Activated CD8-positive, alpha-beta memory T cell treated with anti-CD3 and anti-CD28 coated beads for 48 hours (primary cell): ENCODE measurements at regions not wholly inside any gene's neighbourhood (a gene's known extent, or its start where the extent isn't known, plus 50 kb on each side); places are given as distances from the start of the nearest gene placed in this dataset.
"Not testable (repeated sequence)": the region's sequence is repeated elsewhere in the genome, so short reads cannot be mapped to it uniquely, and the experiment has no call there.

ENCODE experiments used
- DNase-seq, 3 experiments: peaks; one replicate each; pipeline ENCODE4 v3.0.0-alpha.2; 2020; ENCODE audit warnings: low read depth in 2 of 3, low spot score in 2 of 3

DNA sequence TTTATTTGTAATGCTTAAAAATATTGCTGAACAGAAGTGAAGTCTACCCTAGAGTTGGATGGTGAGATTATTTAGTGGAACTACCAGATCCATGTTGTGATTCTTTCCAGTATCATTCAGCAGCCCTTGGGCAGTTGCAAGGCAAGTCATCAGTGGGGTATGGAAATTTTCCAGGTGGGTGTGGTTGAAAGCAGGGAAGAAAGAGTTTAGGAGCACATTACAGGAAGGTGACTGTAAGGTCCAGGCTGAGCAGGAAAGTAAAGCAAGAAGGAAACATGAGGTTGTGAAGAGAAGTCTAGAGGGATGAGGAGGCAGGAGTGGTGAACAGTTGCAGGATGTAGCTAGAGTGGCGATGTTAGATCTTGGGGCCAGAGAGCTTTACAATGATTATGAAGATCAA lies 178.0 kb upstream of the ROPN1B start:
- not testable (repeated sequence) for DNase-seq

DNA sequence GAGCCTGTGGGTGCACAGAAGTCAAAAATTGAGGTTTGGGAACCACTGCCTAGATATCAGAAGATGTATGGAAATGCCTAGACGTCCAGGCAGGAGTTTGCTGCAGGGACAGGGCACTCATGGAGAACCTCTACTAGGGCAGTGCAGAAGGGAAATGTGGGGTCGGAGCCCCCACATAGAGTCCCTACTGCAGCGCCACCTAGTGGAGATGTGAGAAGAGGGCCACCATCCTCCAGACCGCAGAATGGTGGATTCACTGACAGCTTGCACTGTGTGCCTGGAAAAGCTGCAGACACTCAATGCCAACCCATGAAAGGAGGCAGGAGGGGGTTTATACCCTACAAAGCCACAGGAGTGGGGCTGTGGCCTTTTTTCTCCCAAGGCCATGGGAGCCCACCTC lies 159.0 kb upstream of the ROPN1B start:
- not testable (repeated sequence) for DNase-seq

- peak in 1 of 3 experiments; percentile 9 for DNase-seq
Observed at GRCh38 chr3:125822175-125822574, 146.8 kb upstream of the ROPN1B start.

GRCh38 chr3:125831005-125831750 lies 137.8 kb upstream of the ROPN1B start:
- DNase-seq: not testable (repeated sequence)

GRCh38 chr3:125835562-125835961 lies 133.4 kb upstream of the ROPN1B start:
- DNase-seq: not testable (repeated sequence)

GRCh38 chr3:125836011-125836551 lies 132.9 kb upstream of the ROPN1B start:
- not testable (repeated sequence) for DNase-seq

DNA sequence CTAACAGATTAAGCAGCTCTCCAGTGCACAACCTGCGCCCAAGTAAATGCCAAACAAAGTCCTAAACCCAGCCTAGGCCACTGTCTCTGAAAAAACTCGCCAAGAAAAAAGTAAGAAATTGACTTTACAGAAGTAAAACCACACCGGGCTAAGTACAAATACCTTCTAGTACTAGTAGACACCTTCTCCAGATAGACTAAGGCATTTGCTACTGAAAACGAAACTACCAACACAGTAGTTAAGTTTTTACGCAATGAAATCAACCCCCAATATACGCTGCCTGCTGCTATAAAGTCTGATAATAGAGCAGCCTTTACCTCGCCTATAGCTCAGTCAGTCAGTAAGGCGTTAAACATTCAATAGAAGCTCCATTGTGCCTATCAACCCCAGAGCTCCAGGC lies 132.2 kb upstream of the ROPN1B start:
- DNase-seq: not testable (repeated sequence)

DNA sequence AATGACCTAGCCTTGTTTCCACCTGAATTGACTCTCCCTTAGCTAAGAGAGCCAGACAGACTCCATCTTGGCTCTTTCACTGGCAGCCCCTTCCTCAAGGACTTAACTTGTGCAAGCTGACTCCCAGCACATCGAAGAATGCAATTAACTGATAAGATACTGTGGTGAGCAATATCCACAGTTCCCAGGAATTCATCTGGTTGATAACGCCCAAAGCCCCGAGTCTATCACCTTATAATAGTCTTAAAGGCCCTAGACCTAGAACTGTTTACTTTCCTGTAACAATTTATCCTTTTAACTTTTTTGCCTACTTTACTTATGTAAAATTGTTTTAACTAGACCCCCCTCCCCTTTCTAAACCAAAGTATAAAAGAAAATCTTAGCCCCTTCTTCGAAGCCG lies 130.1 kb upstream of the ROPN1B start:
- DNase-seq: not testable (repeated sequence)

DNA sequence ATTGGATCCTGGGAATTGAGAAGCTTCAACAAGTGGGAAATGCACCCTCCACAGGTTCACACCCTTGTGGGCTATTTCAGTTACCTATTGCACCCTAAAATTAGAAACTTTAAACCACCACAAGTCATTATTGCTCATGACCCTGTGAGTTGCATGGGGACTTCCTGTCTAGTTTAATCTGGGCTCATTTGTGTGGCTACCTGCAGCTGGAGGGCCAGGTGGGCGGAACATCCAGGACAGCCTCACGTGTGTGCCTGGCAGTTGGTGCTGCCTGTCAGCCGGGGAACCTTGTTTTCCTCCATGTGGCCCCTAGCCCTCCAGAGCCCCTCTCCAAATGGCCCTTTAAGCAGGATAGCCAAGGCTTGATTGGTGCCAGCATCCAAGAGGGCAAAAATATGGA lies 128.5 kb upstream of the ROPN1B start:
- not testable (repeated sequence) for DNase-seq

- DNase-seq: not testable (repeated sequence)
Observed at GRCh38 chr3:125847966-125848365, 121.0 kb upstream of the ROPN1B start.

- DNase-seq: not testable (repeated sequence)
Observed at GRCh38 chr3:125855006-125855405, 114.0 kb upstream of the ROPN1B start.

DNA sequence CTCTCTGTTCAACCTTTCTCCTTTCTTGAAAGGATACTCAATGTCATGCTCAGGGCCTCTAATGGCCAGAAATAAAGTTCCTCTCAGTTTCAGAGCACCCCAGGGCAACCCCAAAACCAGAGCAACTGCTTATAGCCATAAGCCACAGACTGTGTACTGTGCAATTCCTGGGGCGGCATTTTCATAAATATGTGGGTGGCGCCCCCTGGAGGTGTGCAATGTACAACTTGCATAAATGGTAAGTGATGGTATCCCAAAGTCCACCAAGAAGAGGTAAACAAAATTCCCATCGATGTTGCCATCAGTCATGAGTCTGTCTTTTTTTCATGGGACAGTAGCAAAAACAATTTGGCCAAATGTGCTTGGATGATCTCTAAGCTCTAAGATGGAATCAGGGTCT lies 108.4 kb upstream of the ROPN1B start:
- not testable (repeated sequence) for DNase-seq

- not testable (repeated sequence) for DNase-seq
Observed at GRCh38 chr3:125862841-125863254, 106.1 kb upstream of the ROPN1B start.

DNA sequence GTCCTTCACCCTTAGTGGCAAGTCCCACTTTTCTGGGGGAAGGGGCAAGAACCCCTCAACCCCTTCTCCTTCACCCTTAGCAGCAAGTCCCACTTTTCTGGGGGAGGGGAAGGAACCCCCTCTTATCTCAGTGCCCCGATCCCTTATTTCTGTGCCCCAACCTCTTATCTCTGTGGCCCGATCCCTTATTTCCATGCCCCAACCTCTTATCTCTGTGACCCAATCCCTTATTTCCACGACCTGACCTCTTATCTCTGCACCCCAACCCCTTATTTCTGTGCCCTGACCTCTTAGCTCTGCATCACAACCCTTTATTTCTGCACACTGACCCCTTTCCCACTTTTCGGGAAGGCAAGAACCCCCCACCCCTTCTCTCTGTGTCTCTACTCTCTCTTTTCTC lies 104.4 kb upstream of the ROPN1B start:
- not testable (repeated sequence) for DNase-seq

- not testable (repeated sequence) for DNase-seq
Observed at GRCh38 chr3:125886006-125886405, 83.0 kb upstream of the ROPN1B start.

GRCh38 chr3:125899181-125899580 lies 69.8 kb upstream of the ROPN1B start:
- not testable (repeated sequence) for DNase-seq

- not testable (repeated sequence) for DNase-seq
Observed at GRCh38 chr3:125901473-125901872, 67.5 kb upstream of the ROPN1B start.

DNA sequence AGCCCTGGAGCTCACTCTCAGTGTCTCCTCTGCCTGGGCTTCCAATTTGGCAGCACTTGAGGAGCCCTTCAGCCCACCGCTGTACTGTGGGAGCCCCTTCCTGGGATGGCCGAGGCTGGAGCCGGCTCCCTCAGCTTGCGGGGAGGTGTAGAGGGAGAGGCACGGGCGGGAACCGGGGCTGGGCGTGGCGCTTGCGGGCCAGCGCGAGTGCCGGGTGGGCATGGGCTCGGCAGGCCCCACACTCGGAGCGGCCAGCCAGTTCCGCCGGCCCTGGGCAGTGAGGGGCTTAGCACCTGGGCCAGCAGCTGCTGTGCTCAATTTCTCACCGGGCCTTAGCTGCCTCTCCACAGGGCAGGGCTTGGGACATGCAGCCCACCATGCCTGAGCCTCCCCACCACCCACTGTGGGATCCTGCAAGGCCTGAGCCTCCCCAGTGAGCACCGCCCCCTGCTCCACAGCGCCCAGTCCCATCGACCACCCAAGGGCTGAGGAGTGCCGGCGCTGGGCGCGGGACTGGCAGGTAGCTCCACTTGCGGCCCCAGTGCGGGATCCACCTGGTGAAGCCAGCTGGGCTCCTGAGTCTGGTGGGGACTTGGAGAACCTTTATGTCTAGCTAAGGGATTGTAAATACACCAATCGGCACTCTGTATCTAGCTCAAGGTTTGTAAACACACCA lies 65.1 kb upstream of the ROPN1B start:
- not testable (repeated sequence) for DNase-seq

DNA sequence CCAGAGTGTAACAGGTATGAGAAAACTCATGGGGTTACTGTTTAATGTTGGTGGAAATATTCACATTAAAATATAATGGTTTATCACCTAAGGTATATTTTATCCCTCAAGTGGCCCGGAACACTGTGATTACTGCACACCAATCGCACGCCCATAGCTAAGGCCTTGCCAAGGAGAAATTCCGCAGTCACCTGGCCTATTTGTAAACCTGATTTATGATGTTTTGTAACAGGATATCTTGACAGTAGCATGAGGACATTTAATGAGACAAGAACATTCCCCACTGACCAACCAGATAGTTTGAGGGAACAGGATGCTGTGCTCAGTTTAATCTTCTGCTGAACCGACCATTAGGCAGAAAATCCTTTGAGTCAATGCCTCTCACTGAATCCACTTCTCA lies 61.7 kb upstream of the ROPN1B start:
- DNase-seq: not testable (repeated sequence)

- not testable (repeated sequence) for DNase-seq
Observed at GRCh38 chr3:125910851-125911250, 58.1 kb upstream of the ROPN1B start.

- not testable (repeated sequence) for DNase-seq
Observed at GRCh38 chr3:125914608-125915436, 54.2 kb upstream of the ROPN1B start.
